ENCODE measurements at regions not wholly inside any gene's neighbourhood (a gene's known extent, or its start where the extent isn't known, plus 50 kb on each side); places are given as distances from the start of the nearest gene placed in this dataset.

GRCh38 chr1:201728731-201729130 lies 100.2 kb upstream of the IPO9 start:
- TF ChIP-seq CTCF (IDR thresholded peaks at IDR 0.05; ENCODE audit: poor library complexity, severe bottlenecking) (no peak), MXI1 (conservative IDR thresholded peaks at IDR 0.05; ENCODE audit: poor library complexity, severe bottlenecking) (peak; percentile 31)
- TF ChIP-seq, protein P1, sequence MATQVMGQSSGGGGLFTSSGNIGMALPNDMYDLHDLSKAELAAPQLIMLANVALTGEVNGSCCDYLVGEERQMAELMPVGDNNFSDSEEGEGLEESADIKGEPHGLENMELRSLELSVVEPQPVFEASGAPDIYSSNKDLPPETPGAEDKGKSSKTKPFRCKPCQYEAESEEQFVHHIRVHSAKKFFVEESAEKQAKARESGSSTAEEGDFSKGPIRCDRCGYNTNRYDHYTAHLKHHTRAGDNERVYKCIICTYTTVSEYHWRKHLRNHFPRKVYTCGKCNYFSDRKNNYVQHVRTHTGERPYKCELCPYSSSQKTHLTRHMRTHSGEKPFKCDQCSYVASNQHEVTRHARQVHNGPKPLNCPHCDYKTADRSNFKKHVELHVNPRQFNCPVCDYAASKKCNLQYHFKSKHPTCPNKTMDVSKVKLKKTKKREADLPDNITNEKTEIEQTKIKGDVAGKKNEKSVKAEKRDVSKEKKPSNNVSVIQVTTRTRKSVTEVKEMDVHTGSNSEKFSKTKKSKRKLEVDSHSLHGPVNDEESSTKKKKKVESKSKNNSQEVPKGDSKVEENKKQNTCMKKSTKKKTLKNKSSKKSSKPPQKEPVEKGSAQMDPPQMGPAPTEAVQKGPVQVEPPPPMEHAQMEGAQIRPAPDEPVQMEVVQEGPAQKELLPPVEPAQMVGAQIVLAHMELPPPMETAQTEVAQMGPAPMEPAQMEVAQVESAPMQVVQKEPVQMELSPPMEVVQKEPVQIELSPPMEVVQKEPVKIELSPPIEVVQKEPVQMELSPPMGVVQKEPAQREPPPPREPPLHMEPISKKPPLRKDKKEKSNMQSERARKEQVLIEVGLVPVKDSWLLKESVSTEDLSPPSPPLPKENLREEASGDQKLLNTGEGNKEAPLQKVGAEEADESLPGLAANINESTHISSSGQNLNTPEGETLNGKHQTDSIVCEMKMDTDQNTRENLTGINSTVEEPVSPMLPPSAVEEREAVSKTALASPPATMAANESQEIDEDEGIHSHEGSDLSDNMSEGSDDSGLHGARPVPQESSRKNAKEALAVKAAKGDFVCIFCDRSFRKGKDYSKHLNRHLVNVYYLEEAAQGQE (IDR thresholded peaks at IDR 0.05; ENCODE audit: borderline replicate concordance), result peak; percentile 69
